Upper lobe of left lung (tissue), 4 donors: ENCODE measurements at regions not wholly inside any gene's neighbourhood (a gene's known extent, or its start where the extent isn't known, plus 50 kb on each side); places are given as distances from the start of the nearest gene placed in this dataset.

Source experiments
- CTCF ChIP-seq, 6 experiments: fragments of 450-650 bp in 4 of 6; fragments of 200-600 bp in 2 of 6; sonication (generic) in 2 of 6; IDR thresholded peaks; one replicate each; pipeline ENCODE4 v1.5.1; 2016 to 2019; ENCODE audit warnings: antibody characterized with exemption in 6 of 6
- POLR2AphosphoS5 ChIP-seq, 2 donors: sonication (generic); formaldehyde crosslinking; IDR thresholded peaks; one replicate each; pipeline ENCODE4 v1.5.1; 2017; ENCODE audit warnings: antibody characterized with exemption in 2 of 2

- TF ChIP-seq POLR2AphosphoS5 (IDR thresholded peaks at IDR 0.05): no peak
- TF ChIP-seq CTCF (IDR thresholded peaks at IDR 0.05): no peak
Observed at GRCh38 chr9:26158631-26159150, 480.4 kb upstream of the TUSC1 start.
